HepG2 (cell line): ENCODE measurements at regions not wholly inside any gene's neighbourhood (a gene's known extent, or its start where the extent isn't known, plus 50 kb on each side); places are given as distances from the start of the nearest gene placed in this dataset.

Experiments
- ARID3A ChIP-seq: IDR thresholded peaks from 2 replicates; pipeline ENCODE4 v1.6.1; 2012; ENCODE audit warnings: low read depth, low read length, improper control_type of control experiment
- ESRRA ChIP-seq: sonication (generic); formaldehyde crosslinking; IDR thresholded peaks from 2 replicates; pipeline ENCODE4 v1.5.1; 2020; ENCODE audit warnings: mild to moderate bottlenecking, low read depth, missing genetic modification reagents
- NPAS2 ChIP-seq: sonication (generic); formaldehyde crosslinking; IDR thresholded peaks from 2 replicates; pipeline ENCODE4 v1.8.0; 2022; ENCODE audit warnings: mild to moderate bottlenecking, missing genetic modification reagents, borderline replicate concordance
- TCF7 ChIP-seq: sonication (generic); IDR thresholded peaks from 2 replicates; pipeline ENCODE4 v1.6.1; 2016; ENCODE audit warnings: antibody characterized with exemption, low read depth
- ZNF335 ChIP-seq: sonication (generic); formaldehyde crosslinking; IDR thresholded peaks from 2 replicates; pipeline ENCODE4 v1.4.0; 2020; ENCODE audit warnings: missing genetic modification reagents
- ZNF407 ChIP-seq: sonication (generic); formaldehyde crosslinking; IDR thresholded peaks from one replicate; pipeline ENCODE4 v1.5.1; 2020; ENCODE audit warnings: mild to moderate bottlenecking, missing genetic modification reagents; ENCODE audit errors: not compliant biosample characterization
- ZNF547 ChIP-seq: sonication (generic); formaldehyde crosslinking; IDR thresholded peaks from 2 replicates; pipeline ENCODE4 v1.5.1; 2020; ENCODE audit warnings: mild to moderate bottlenecking, missing genetic modification reagents
- ZNF564 ChIP-seq: sonication (generic); formaldehyde crosslinking; IDR thresholded peaks from 2 replicates; pipeline ENCODE4 v1.8.1; 2023; ENCODE audit warnings: mild to moderate bottlenecking, missing genetic modification reagents

DNA sequence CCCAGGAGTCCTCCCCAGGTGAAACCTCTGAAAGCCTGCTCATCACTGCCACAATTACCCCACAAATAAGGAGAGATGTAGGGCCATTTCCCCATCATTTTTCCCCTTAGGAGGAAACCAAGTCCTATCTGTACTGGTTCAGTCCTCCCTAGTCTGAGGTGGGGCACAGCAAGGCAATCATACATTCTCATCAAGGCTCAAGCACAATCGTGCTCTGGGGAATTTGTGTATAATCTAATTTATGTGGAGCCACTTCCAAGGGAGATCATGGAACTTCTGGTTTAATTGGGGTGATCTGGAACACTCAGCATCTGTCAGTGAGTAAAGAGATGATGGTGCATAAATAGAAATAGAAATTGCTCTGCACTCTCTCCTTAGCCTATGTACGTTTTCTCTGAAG is 546.9 kb downstream of the IGSF11 start (continued):
- TF ChIP-seq ZNF407 (CRISPR knock-in tag), result no peak
- TF ChIP-seq ZNF335 (CRISPR knock-in tag), result no peak
- TF ChIP-seq NPAS2 (CRISPR knock-in tag), result no peak
- TF ChIP-seq ESRRA (CRISPR knock-in tag), result no peak
- TF ChIP-seq ZNF564, result no peak
- TF ChIP-seq TCF7, result no peak
- TF ChIP-seq ZNF547 (CRISPR knock-in tag), result no peak
- TF ChIP-seq ARID3A, result no peak
